ENCODE measurements at regions not wholly inside any gene's neighbourhood (a gene's known extent, or its start where the extent isn't known, plus 50 kb on each side); places are given as distances from the start of the nearest gene placed in this dataset.

GRCh38 chr20:52667358-52667757 is 304.8 kb upstream of the TSHZ2 start:
- no peaks in the 10 kb centered on the region for H3K27me3 Mint-ChIP-seq (ENCODE audit: insufficient read depth)
- H3K9me3 Mint-ChIP-seq, result no peaks in the 10 kb centered on the region
- H3K4me3 Mint-ChIP-seq, result no peak overlapping the region
- no peak for DNase-seq (ENCODE audit: low spot score)
- intact Hi-C loops (cut with micrococcal nuclease), result no loop called here
- no peak overlapping the region for H3K27ac Mint-ChIP-seq
- no peaks in the 10 kb centered on the region for H3K4me1 Mint-ChIP-seq (ENCODE audit: low read depth)
- no peaks in the 10 kb centered on the region for H3K36me3 Mint-ChIP-seq (ENCODE audit: low read depth)

GRCh38 chr20:52665441-52665840 is 306.7 kb upstream of the TSHZ2 start:
- intact Hi-C loops (cut with micrococcal nuclease), result no loop called here
- H3K4me1 Mint-ChIP-seq (ENCODE audit: low read depth), result no peaks in the 10 kb centered on the region
- H3K36me3 Mint-ChIP-seq (ENCODE audit: low read depth), result no peaks in the 10 kb centered on the region
- H3K27me3 Mint-ChIP-seq (ENCODE audit: insufficient read depth), result no peaks in the 10 kb centered on the region
- no peaks in the 10 kb centered on the region for H3K9me3 Mint-ChIP-seq
- H3K27ac Mint-ChIP-seq, result no peak overlapping the region
- no peak overlapping the region for H3K4me3 Mint-ChIP-seq
- DNase-seq (ENCODE audit: low spot score), result no peak

- Mint-ChIP-seq H3K9me3 (peaks cover 6% of the 10 kb centered on the region), H3K27ac (no peak overlapping the region), H3K36me3 (ENCODE audit: low read depth) (no peaks in the 10 kb centered on the region), H3K27me3 (ENCODE audit: insufficient read depth) (peaks cover 2% of the 10 kb centered on the region), H3K4me3 (no peak overlapping the region), H3K4me1 (ENCODE audit: low read depth) (no peaks in the 10 kb centered on the region)
- intact Hi-C loops (cut with micrococcal nuclease), result no loop called here
- no peak for DNase-seq (ENCODE audit: low spot score)
These were observed 316.8 kb upstream of the TSHZ2 start for GRCh38 chr20:52655395-52655794.

GRCh38 chr20:52654567-52654966 is 317.6 kb upstream of the TSHZ2 start:
- peaks cover 6% of the 10 kb centered on the region for H3K9me3 Mint-ChIP-seq
- no peaks in the 10 kb centered on the region for H3K36me3 Mint-ChIP-seq (ENCODE audit: low read depth)
- H3K4me1 Mint-ChIP-seq (ENCODE audit: low read depth), result no peaks in the 10 kb centered on the region
- H3K27ac Mint-ChIP-seq, result no peak overlapping the region
- H3K4me3 Mint-ChIP-seq, result no peak overlapping the region
- intact Hi-C loops (cut with micrococcal nuclease), result no loop called here
- DNase-seq (ENCODE audit: low spot score), result no peak
- peaks cover 2% of the 10 kb centered on the region for H3K27me3 Mint-ChIP-seq (ENCODE audit: insufficient read depth)

GRCh38 chr20:52652271-52652670 is 319.9 kb upstream of the TSHZ2 start:
- intact Hi-C loops (cut with micrococcal nuclease), result no loop called here
- Mint-ChIP-seq H3K27me3 (ENCODE audit: insufficient read depth) (peaks cover 2% of the 10 kb centered on the region), H3K36me3 (ENCODE audit: low read depth) (no peaks in the 10 kb centered on the region), H3K9me3 (peaks cover 2% of the 10 kb centered on the region), H3K27ac (no peak overlapping the region), H3K4me1 (ENCODE audit: low read depth) (no peaks in the 10 kb centered on the region), H3K4me3 (no peak overlapping the region)
- no peak for DNase-seq (ENCODE audit: low spot score)

GRCh38 chr20:52649727-52650126 is 322.4 kb upstream of the TSHZ2 start:
- intact Hi-C loops (cut with micrococcal nuclease), result no loop called here
- no peaks in the 10 kb centered on the region for H3K36me3 Mint-ChIP-seq (ENCODE audit: low read depth)
- no peaks in the 10 kb centered on the region for H3K9me3 Mint-ChIP-seq
- H3K4me3 Mint-ChIP-seq, result no peak overlapping the region
- H3K4me1 Mint-ChIP-seq (ENCODE audit: low read depth), result no peaks in the 10 kb centered on the region
- H3K27ac Mint-ChIP-seq, result no peak overlapping the region
- no peak for DNase-seq (ENCODE audit: low spot score)
- peaks cover 2% of the 10 kb centered on the region for H3K27me3 Mint-ChIP-seq (ENCODE audit: insufficient read depth)

- Mint-ChIP-seq H3K4me3 (no peak overlapping the region), H3K9me3 (no peaks in the 10 kb centered on the region)
These were observed 326.3 kb upstream of the TSHZ2 start for GRCh38 chr20:52645822-52646221.

GRCh38 chr20:52643034-52643433 is 329.1 kb upstream of the TSHZ2 start:
- Mint-ChIP-seq H3K27me3 (ENCODE audit: insufficient read depth) (no peaks in the 10 kb centered on the region), H3K27ac (no peak overlapping the region), H3K4me3 (no peak overlapping the region), H3K9me3 (peaks cover 4% of the 10 kb centered on the region), H3K4me1 (ENCODE audit: low read depth) (no peaks in the 10 kb centered on the region), H3K36me3 (ENCODE audit: low read depth) (no peaks in the 10 kb centered on the region)
- no peak for DNase-seq (ENCODE audit: low spot score)
- intact Hi-C loops (cut with micrococcal nuclease), result no loop called here

More at GRCh38 chr20:52645822-52646221, 326.3 kb upstream of the TSHZ2 start:
- Mint-ChIP-seq H3K27ac (no peak overlapping the region), H3K4me1 (ENCODE audit: low read depth) (no peaks in the 10 kb centered on the region), H3K36me3 (ENCODE audit: low read depth) (no peaks in the 10 kb centered on the region), H3K27me3 (ENCODE audit: insufficient read depth) (no peaks in the 10 kb centered on the region)
- intact Hi-C loops (cut with micrococcal nuclease), result no loop called here
- no peak for DNase-seq (ENCODE audit: low spot score)

- Mint-ChIP-seq H3K4me3 (no peak overlapping the region), H3K36me3 (ENCODE audit: low read depth) (no peaks in the 10 kb centered on the region), H3K4me1 (ENCODE audit: low read depth) (no peaks in the 10 kb centered on the region), H3K27ac (no peak overlapping the region), H3K9me3 (peaks cover 9% of the 10 kb centered on the region), H3K27me3 (ENCODE audit: insufficient read depth) (no peaks in the 10 kb centered on the region)
- intact Hi-C loops (cut with micrococcal nuclease), result no loop called here
- no peak for DNase-seq (ENCODE audit: low spot score)
These were observed 335.0 kb upstream of the TSHZ2 start for GRCh38 chr20:52637201-52637600.

GRCh38 chr20:52631469-52631868 is 340.7 kb upstream of the TSHZ2 start:
- Mint-ChIP-seq H3K27me3 (ENCODE audit: insufficient read depth) (no peaks in the 10 kb centered on the region), H3K36me3 (ENCODE audit: low read depth) (no peaks in the 10 kb centered on the region), H3K27ac (no peak overlapping the region), H3K9me3 (peaks cover 11% of the 10 kb centered on the region), H3K4me1 (ENCODE audit: low read depth) (no peaks in the 10 kb centered on the region), H3K4me3 (no peak overlapping the region)
- intact Hi-C loops (cut with micrococcal nuclease), result no loop called here
- no peak for DNase-seq (ENCODE audit: low spot score)

- H3K4me3 Mint-ChIP-seq, result no peak overlapping the region
- intact Hi-C loops (cut with micrococcal nuclease), result no loop called here
- H3K4me1 Mint-ChIP-seq (ENCODE audit: low read depth), result no peaks in the 10 kb centered on the region
- no peaks in the 10 kb centered on the region for H3K27me3 Mint-ChIP-seq (ENCODE audit: insufficient read depth)
- no peak overlapping the region for H3K27ac Mint-ChIP-seq
- no peak for DNase-seq (ENCODE audit: low spot score)
- H3K9me3 Mint-ChIP-seq, result peaks cover 11% of the 10 kb centered on the region
- H3K36me3 Mint-ChIP-seq (ENCODE audit: low read depth), result no peaks in the 10 kb centered on the region
These were observed 342.0 kb upstream of the TSHZ2 start for GRCh38 chr20:52630138-52630537.

GRCh38 chr20:52624281-52624680 is 347.9 kb upstream of the TSHZ2 start:
- no peak overlapping the region for H3K4me3 Mint-ChIP-seq
- H3K27me3 Mint-ChIP-seq (ENCODE audit: insufficient read depth), result no peaks in the 10 kb centered on the region
- H3K4me1 Mint-ChIP-seq (ENCODE audit: low read depth), result no peaks in the 10 kb centered on the region
- intact Hi-C loops (cut with micrococcal nuclease), result no loop called here
- H3K9me3 Mint-ChIP-seq, result no peaks in the 10 kb centered on the region
- H3K27ac Mint-ChIP-seq, result no peak overlapping the region
- no peak for DNase-seq (ENCODE audit: low spot score)
- no peaks in the 10 kb centered on the region for H3K36me3 Mint-ChIP-seq (ENCODE audit: low read depth)

- H3K36me3 Mint-ChIP-seq (ENCODE audit: low read depth), result no peaks in the 10 kb centered on the region
- H3K27me3 Mint-ChIP-seq (ENCODE audit: insufficient read depth), result no peaks in the 10 kb centered on the region
- no peaks in the 10 kb centered on the region for H3K9me3 Mint-ChIP-seq
- no peak for DNase-seq (ENCODE audit: low spot score)
- intact Hi-C loops (cut with micrococcal nuclease), result no loop called here
- no peak overlapping the region for H3K4me3 Mint-ChIP-seq
- no peaks in the 10 kb centered on the region for H3K4me1 Mint-ChIP-seq (ENCODE audit: low read depth)
- no peak overlapping the region for H3K27ac Mint-ChIP-seq
These were observed 350.1 kb upstream of the TSHZ2 start for GRCh38 chr20:52622081-52622480.

GRCh38 chr20:52621401-52621800 is 350.8 kb upstream of the TSHZ2 start:
- Mint-ChIP-seq H3K9me3 (no peaks in the 10 kb centered on the region), H3K36me3 (ENCODE audit: low read depth) (no peaks in the 10 kb centered on the region), H3K27ac (no peak overlapping the region), H3K27me3 (ENCODE audit: insufficient read depth) (no peaks in the 10 kb centered on the region), H3K4me3 (no peak overlapping the region), H3K4me1 (ENCODE audit: low read depth) (no peaks in the 10 kb centered on the region)
- intact Hi-C loops (cut with micrococcal nuclease), result no loop called here
- DNase-seq (ENCODE audit: low spot score), result no peak

All from activated T-helper 1 cell treated with anti-CD3 and anti-CD28 coated beads, Interleukin-12 subunit alpha, Interleukin-12 subunit beta, Interleukin-2, Interleukin-4 antibody, amounts not matched to agents 30 ng/mL and 10 ng/mL and 1 ng/mL, durations not matched to agents 14 hours and 24 hours and 36 hours (primary cell).